ENCODE measurements at regions not wholly inside any gene's neighbourhood (a gene's known extent, or its start where the extent isn't known, plus 50 kb on each side); places are given as distances from the start of the nearest gene placed in this dataset.
A peak's percentile ranks its signal among the peaks of the same experiment; 100 is the strongest.

GRCh38 chr10:61835069-61835945 lies 66.2 kb upstream of the ARID5B start:
- peak; percentile 53 for TF ChIP-seq CTCF (IDR thresholded peaks at IDR 0.05; ENCODE audit: low read depth, low read length)
- DNase-seq (ENCODE audit: extremely low read depth, low read depth): peak; percentile 46

- DNase-seq (ENCODE audit: extremely low read depth, low read depth): peak; percentile 16
- no peak for TF ChIP-seq CTCF (IDR thresholded peaks at IDR 0.05; ENCODE audit: low read depth, low read length)
Observed at GRCh38 chr10:61835946-61836887, 65.3 kb upstream of the ARID5B start.

- DNase-seq (ENCODE audit: extremely low read depth, low read depth): peak; percentile 40
- no peak for TF ChIP-seq CTCF (IDR thresholded peaks at IDR 0.05; ENCODE audit: low read depth, low read length)
Observed at GRCh38 chr10:61836888-61837754, 64.4 kb upstream of the ARID5B start.

- no peak for DNase-seq (ENCODE audit: extremely low read depth, low read depth)
- TF ChIP-seq CTCF (IDR thresholded peaks at IDR 0.05; ENCODE audit: low read depth, low read length): no peak
Observed at GRCh38 chr10:61837755-61838171, 63.7 kb upstream of the ARID5B start.

GRCh38 chr10:61839916-61840315 lies 61.6 kb upstream of the ARID5B start:
- TF ChIP-seq CTCF (IDR thresholded peaks at IDR 0.05; ENCODE audit: low read depth, low read length): no peak
- no peak for DNase-seq (ENCODE audit: extremely low read depth, low read depth)

- no peak for DNase-seq (ENCODE audit: extremely low read depth, low read depth)
- no peak for TF ChIP-seq CTCF (IDR thresholded peaks at IDR 0.05; ENCODE audit: low read depth, low read length)
Observed at GRCh38 chr10:61840403-61840802, 61.1 kb upstream of the ARID5B start.

Measured in AG09319 (cell line).